Ovary (tissue), 7 donors: ENCODE measurements at regions not wholly inside any gene's neighbourhood (a gene's known extent, or its start where the extent isn't known, plus 50 kb on each side); places are given as distances from the start of the nearest gene placed in this dataset.

ENCODE experiments used
- DNase-seq, 5 donors: peaks; one replicate each; pipeline ENCODE4 v3.0.0-alpha.2; 2019 to 2020
- H3K27ac ChIP-seq, 2 donors: fragments of 200-600 bp; one replicate each; pipeline versions ENCODE4 v1.5.1 to v1.8.0; 2019 to 2022
- H3K27me3 ChIP-seq: fragments of 200-600 bp; one replicate; pipeline ENCODE4 v1.8.0; 2022
- H3K36me3 ChIP-seq: fragments of 200-600 bp; sonication (generic); one replicate; pipeline ENCODE4 v1.5.1; 2019
- H3K4me1 ChIP-seq: one replicate; pipeline ENCODE4 v1.8.1; 2013; ENCODE audit warnings: mild to moderate bottlenecking, moderate library complexity; ENCODE audit not compliant: insufficient read depth
- H3K4me3 ChIP-seq: fragments of 200-600 bp; sonication (generic); one replicate; pipeline ENCODE4 v1.5.1; 2017
- H3K9me3 ChIP-seq, 2 donors: fragments of 200-600 bp in 1 of 2; sonication (generic) in 1 of 2; one replicate each; pipeline versions ENCODE4 v1.5.1 to v1.8.1; 2013 to 2019; ENCODE audit warnings: mild to moderate bottlenecking in 1 of 2, moderate library complexity in 1 of 2
- EP300 ChIP-seq: sonication (generic); formaldehyde crosslinking; IDR thresholded peaks from one replicate; pipeline ENCODE4 v1.6.1; 2017; ENCODE audit warnings: antibody characterized with exemption
- POLR2A ChIP-seq: fragments of 450-650 bp; IDR thresholded peaks from one replicate; pipeline ENCODE4 v1.6.1; 2017; ENCODE audit warnings: antibody characterized with exemption, mild to moderate bottlenecking, moderate library complexity
- WGBS, 3 donors: extraction: QIAGEN DNeasy Blood & Tissue Kit in 1 of 3; methylation state at CpG; one replicate each; pipeline versions ENCODE4 v1.1.5 to v1.1.7; 2013 to 2017; 5-methylcytosine and 5-hydroxymethylcytosine counted together
- intact Hi-C, 4 donors: fragments of 100-400 bp; cut with DNase I; formaldehyde crosslinking; loops; one replicate each; pipeline versions ENCODE4 v1.11.0 to v1.15.1; 2022 to 2023
- TF ChIP-seq, protein P1 (sequence below), 3 donors: fragments of 450-650 bp in 2 of 3; fragments of 200-600 bp in 1 of 3; IDR thresholded peaks; one replicate each; pipeline versions ENCODE4 v1.5.1 to v1.8.0; 2016 to 2022; ENCODE audit warnings: antibody characterized with exemption in 3 of 3, mild to moderate bottlenecking in 1 of 3
- donor health status: DM: no; HTN: no; CAD: no; lungs with moderate emphysema.
- donor health status: DM: no; HTN: no; CAD: no.
- donor health status: Bipolar disorder and iron deficiency.
- donor health status: DM: no; HTN: no; CAD: no.
- donor health status: DM: yes; HTN: yes; CAD: no.

DNA sequence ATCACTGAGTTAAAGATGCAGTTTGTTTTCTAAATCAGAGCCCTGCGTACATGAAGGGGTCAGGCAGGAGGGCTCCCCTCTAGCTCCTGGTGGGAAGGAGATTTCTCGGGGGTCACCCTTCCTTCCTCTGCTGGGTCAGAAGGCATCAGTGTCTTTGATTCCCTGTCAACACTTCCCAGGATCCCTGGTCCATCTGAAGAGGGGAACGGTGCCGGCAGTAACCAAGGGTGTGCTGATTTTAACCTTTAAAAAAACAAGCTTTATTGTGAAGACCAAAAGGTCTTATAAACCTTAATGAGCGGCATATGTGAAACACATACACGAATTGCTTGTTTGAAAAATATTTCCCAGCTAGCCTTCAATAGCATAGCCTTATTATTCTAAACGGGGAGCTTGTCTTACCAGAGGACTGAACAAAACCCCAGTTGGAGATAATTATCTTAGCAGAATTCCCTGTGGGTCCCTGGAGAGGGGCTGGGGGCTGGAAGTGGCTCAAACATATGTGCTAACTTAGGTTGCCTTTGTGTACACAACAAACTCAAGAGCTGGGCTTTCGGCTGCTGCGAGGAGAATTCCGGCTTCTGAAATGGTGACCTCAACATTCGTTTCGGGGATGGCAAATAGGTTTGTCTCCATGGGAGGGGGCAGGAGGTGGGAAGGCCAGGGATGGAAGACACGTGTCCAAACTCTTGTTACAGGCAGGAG, 114.9 kb upstream of the MYCN start:
- no peaks in the 10 kb centered on the region for H3K4me1 ChIP-seq
- H3K9me3 ChIP-seq = no peaks in the 10 kb centered on the region
- H3K27me3 ChIP-seq = no peaks in the 10 kb centered on the region
- WGBS, 3 donors = 79 to 85% (median 85%) methylated on average over 13 of the region's 13 CpGs
- TF ChIP-seq EP300 (no peak), POLR2A (no peak)
- TF ChIP-seq, protein P1, sequence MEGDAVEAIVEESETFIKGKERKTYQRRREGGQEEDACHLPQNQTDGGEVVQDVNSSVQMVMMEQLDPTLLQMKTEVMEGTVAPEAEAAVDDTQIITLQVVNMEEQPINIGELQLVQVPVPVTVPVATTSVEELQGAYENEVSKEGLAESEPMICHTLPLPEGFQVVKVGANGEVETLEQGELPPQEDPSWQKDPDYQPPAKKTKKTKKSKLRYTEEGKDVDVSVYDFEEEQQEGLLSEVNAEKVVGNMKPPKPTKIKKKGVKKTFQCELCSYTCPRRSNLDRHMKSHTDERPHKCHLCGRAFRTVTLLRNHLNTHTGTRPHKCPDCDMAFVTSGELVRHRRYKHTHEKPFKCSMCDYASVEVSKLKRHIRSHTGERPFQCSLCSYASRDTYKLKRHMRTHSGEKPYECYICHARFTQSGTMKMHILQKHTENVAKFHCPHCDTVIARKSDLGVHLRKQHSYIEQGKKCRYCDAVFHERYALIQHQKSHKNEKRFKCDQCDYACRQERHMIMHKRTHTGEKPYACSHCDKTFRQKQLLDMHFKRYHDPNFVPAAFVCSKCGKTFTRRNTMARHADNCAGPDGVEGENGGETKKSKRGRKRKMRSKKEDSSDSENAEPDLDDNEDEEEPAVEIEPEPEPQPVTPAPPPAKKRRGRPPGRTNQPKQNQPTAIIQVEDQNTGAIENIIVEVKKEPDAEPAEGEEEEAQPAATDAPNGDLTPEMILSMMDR (IDR thresholded peaks at IDR 0.05) = no peak
- H3K36me3 ChIP-seq = no peaks in the 10 kb centered on the region
- no peak for DNase-seq
- no peak overlapping the region for H3K27ac ChIP-seq
- no peak overlapping the region for H3K4me3 ChIP-seq
- intact Hi-C loops = no loop called here

DNA sequence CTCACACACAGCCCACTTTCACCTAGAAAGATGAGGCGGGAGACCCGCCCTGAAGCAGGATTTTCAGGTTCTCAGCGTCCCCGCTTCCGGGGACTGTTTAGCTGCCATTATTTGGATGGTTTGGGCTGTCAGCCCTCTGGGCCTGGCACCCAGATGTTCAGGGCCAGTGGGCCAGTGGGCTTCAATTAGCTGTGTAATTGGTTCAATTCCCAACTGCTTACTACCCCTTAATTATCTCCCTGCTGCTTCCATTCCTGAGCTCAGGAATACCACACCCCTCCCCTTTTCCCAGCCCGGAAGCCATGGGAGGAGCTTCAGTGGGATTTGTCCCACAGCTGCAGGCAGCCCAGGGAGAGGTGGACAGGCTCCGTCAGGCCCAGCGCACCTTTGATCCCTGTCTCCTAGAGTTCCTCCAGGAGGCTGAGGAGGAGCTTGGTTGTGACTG, 114.1 kb upstream of the MYCN start:
- DNase-seq = no peak
- H3K4me1 ChIP-seq = no peaks in the 10 kb centered on the region
- H3K36me3 ChIP-seq = no peaks in the 10 kb centered on the region
- no peaks in the 10 kb centered on the region for H3K27me3 ChIP-seq
- no peaks in the 10 kb centered on the region for H3K9me3 ChIP-seq
- no peak for TF ChIP-seq EP300
- TF ChIP-seq, protein P1 (IDR thresholded peaks at IDR 0.05) = no peak
- no peak for TF ChIP-seq POLR2A
- no peak overlapping the region for H3K4me3 ChIP-seq
- intact Hi-C loops = no loop called here
- H3K27ac ChIP-seq = no peak overlapping the region
- WGBS, 3 donors = 41 to 64% (median 56%) methylated on average over 8 of the region's 8 CpGs

DNA sequence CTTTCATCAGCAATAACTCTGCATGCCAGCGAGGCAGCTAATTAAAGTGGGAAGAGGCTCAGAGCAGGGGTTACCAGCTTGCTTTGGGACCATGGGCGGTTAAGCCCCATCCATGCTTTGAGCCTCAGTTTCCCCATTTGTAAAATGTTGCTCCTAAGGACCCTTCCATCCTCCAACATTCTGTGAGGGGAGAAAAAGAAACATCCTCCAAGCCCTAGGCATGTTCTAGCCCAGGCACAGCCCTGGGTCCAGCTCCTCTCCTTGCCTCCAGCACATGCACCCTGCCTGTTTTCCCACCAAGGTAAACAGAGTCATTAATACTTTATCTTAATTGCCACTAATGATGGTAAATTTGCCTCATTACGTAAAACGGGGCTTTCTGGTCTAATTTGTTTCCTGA, 113.3 kb upstream of the MYCN start:
- Histone ChIP-seq H3K4me3 (no peak overlapping the region), H3K9me3 (no peaks in the 10 kb centered on the region), H3K36me3 (no peaks in the 10 kb centered on the region), H3K27me3 (no peaks in the 10 kb centered on the region), H3K4me1 (no peaks in the 10 kb centered on the region), H3K27ac (no peak overlapping the region)
- WGBS, 3 donors = 76 to 89% (median 87%) methylated on average over 4 of the region's 4 CpGs
- no peak for DNase-seq
- TF ChIP-seq EP300 (no peak), POLR2A (no peak)
- TF ChIP-seq, protein P1 (IDR thresholded peaks at IDR 0.05) = no peak
- intact Hi-C loops = no loop called here

DNA sequence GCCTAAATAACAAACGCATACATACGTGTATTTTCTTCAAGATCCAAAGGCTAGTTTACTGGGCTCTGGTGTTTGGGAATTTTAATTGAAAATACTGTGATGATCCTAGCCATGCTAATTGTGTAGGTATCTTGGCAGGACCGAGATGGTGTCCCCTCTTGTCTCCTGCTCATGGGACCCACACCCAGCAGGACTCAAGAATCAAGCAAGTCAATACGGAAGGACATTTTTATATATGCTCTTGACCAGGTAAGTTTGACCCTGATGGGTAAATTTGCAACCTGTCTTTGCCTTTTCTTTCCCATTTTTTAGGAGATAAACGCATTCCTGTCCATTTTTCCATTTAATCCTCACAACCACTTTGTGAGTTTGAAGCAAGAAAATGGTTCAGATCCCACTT, 111.8 kb upstream of the MYCN start:
- WGBS, 3 donors = 91 to 94% (median 94%) methylated on average over 5 of the region's 5 CpGs
- DNase-seq = no peak
- Histone ChIP-seq H3K27ac (no peak overlapping the region), H3K36me3 (no peaks in the 10 kb centered on the region), H3K27me3 (no peaks in the 10 kb centered on the region), H3K9me3 (no peaks in the 10 kb centered on the region), H3K4me3 (no peak overlapping the region), H3K4me1 (no peaks in the 10 kb centered on the region)
- TF ChIP-seq, protein P1 (IDR thresholded peaks at IDR 0.05) = no peak
- no peak for TF ChIP-seq EP300
- no peak for TF ChIP-seq POLR2A
- intact Hi-C loops = no loop called here
